Stimulated activated CD8-positive, alpha-beta memory T cell treated with anti-CD3 and anti-CD28 coated beads, Interleukin-2, amount 100 ng/mL, for 48 hours (primary cell): ENCODE measurements at regions not wholly inside any gene's neighbourhood (a gene's known extent, or its start where the extent isn't known, plus 50 kb on each side); places are given as distances from the start of the nearest gene placed in this dataset.

Source experiments
- DNase-seq, 2 donors: peaks; one replicate each; pipeline ENCODE4 v3.0.0-alpha.2; 2020; ENCODE audit warnings: low read depth in 2 of 2

DNA sequence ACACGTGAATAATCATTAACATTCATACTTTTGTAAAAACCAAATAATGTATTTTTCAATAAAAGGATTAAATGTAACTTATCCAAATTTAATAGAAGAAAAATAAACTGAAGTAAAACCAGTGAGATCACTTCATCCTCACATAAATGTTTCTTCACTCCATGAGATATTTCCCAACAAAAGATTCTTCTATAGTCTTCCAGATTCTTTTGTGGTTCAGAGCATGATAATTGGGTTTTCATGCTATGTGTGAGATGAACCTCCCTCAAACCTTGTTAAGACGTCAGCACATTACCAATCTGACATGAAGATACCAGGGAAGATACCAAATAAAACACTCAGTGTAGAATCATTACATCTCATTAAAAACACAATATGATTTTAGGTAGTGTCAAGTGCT lies 62.9 kb upstream of the OXGR1 start:
- DNase-seq, result no peak

DNA sequence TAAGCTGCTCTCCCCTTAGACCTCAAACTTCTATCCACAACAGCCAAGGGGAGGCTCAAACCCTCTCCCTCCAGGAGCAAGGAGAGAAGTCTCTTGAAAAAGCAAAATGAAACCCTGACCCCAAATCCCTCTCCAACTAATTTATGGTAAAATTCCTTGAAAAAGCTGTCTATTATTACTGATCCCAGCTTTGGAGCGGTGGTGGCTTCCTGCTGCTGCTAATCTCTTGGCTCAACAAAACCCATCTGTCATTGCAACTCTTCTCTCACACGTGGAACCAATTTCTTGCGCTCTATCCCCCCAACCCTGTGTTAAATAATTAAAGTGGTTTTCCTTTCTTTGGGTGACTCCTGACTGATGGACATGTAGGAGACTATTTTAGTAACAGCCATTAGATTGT lies 64.1 kb upstream of the OXGR1 start:
- no peak for DNase-seq

DNA sequence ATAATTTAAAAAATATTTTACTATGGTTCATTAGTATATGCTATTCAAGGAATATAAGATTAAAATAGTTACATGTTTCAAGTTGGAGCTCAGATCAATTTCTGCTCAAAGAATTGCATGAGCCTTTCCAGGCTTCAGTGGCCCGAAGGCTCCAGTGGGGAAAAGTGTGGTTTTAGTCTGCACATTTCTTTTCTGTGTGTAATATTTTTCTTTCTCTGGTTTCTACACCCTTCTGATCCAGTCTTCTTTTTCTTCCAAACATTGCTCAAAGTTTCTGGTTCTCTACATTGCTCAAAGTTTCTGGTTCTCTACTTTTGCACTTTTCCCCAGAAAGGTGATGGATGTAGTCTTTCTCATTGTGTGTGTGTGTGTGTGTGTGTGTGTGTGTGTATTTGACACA lies 64.7 kb upstream of the OXGR1 start:
- no peak for DNase-seq

DNA sequence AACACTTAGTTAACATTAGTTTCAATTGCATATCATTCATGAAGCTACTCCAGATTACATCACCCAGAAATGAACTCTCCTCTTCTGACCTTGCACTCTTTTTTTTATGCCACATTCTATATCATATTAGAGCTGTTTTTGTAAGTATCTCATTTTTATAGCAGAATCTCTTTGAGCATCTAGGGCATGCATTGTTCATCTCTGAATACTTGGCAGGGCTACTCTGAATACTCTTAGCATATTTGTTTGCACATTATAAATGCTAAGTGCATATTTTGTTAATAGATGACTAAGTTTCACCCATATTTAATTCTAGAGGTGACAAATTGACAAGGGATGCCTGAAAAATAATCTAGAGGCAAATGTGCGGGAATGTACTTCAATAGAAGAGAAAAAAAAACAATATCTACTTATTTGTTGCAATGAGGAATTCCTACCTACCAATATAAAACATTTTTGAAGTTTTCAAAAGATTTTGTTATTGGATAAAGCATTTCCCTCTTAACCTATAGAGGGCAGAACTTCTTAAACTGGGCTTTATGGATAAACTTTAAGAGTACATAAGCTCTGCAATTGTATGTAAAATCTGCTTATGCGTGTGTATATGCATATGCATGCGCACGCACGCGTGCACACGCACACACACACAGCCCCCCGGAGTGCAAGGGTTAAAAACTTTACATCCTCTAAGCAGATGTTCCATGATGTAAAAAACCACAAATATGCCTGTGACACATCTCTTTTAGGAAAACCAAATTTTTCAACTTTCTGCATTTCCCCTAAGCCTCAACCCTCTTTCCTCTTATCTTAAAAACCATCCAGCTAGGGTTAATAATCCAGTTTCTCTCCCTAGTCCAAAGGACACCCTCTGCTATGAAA lies 73.0 kb upstream of the OXGR1 start:
- no peak for DNase-seq

DNA sequence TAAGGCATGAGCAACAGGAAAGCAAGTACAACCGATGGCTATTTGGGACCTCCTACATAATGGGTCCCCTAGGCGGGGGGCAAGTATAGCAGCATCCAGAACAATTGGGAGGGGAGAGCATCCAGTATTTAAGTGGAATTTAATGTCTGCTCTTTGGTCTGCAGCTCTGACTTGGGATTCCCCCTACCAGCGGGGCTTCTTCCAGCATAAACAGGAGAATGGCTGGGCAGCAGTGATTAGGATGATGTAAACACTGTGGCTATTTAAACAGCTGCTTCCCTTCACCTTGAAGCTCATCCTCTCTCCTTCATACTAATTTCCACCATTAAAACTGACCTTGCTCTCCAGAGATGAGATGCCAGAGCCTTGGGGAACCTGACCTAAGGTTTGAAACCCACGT lies 73.9 kb upstream of the OXGR1 start:
- DNase-seq, result no peak

DNA sequence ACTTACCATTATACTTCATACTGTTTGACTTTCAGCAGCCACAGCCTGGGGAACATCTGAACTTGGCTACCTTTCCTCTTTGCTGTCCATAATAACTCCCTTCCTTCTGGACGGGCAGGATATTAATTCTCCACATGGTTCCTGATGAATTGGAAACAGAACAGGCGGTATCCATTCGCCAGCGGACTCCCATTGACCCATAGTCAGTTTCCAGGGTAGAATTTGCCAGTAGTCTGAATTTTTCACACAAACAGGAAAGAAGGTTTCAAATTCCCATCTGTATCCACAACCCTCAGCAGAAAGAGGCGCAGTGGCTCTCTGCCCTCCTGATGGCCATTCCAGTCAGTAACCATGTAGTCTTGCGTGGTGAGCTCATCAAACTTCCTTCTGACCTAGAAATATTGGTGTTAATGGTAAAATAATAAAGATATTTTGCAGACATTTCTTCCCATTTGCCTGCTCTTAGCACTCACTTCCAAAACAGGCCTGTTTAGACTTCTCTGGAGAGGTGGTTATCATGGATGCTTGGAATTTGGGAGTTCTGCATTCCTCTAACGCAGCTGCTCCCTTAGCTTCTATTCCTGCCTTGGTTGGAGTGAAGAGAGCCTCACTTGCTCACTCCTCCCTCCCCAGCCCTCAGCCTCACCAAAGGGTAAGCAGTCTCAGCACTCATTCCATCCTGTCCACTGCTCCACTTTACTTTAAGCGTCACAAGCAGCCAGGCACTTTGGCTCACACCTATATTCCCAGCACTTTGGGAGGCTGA lies 75.0 kb upstream of the OXGR1 start:
- DNase-seq, result no peak

DNA sequence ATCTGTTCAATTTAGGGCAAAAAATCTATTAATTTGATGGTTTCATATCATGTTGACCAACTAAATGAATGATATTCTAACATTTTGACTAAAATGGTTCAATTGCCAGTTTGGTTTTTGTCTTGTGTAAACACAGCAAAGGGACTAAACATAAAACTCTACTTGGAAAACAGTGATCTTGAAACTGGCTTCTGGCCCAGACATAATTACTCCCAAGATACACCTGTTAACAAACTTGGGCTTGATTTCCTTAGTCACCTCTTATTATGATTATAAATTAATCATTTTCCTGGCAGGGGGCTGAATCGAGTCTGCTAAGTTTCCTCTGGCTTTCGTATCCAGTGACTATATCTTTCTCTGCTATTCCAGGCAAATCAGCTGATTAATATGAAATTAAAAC lies 78.0 kb upstream of the OXGR1 start:
- no peak for DNase-seq

DNA sequence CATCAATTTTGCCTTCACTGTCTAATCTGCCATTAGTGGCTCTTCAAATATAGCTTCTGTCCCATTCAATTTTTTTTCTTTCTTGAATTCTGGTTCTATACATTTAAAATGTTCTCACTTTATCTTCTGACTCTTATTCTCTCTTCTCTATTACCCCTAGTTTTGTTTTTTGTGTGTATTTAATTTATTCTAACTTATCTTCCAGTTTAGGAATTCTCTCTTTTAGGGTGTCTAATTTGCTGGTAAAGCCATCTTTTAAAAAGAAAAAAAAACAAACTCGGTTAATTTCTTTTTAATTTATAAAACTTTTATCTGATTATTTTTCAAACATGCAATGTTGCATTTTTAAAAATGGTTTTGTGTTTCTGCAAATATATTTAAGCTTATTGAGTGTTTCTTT lies 80.3 kb upstream of the OXGR1 start:
- no peak for DNase-seq

DNA sequence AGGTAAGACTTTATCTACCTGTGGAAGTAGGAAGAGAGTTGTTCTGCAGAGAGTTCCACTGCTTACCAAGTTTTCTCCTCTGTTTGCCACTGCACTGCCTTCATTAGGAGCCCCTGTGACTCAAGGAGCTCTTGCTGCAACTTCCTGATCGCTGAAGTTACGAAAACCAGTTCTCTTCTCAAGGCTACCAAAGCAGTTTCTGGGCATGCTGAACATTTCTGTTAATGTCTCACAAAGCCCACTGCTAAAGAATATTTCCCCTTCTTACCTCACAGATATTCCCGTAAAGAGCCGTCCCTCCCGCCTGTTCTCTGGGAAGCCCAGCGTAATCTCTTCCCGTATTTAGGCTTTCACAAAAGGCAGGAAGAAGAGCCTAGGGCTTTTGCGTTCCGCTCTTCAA lies 82.6 kb upstream of the OXGR1 start:
- DNase-seq, result no peak

DNA sequence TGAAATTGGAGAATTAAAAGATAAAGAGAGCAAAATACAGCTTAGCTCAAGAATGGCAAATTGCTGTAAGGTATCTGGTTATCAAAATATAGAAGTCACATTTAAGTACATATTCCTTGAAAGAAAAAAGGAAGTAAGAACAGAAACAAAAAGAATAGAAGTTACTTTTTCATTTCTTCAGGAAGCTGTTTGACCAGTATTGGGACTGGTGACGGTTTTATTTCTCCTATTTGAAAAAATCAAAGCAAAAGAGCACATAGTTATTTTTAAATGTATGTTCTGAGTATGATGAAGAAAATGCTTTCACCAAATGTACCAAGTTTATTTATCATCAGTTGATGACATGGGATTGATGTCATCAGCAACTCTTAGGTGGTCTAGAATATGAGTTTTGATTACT lies 83.1 kb upstream of the OXGR1 start:
- DNase-seq, result no peak

DNA sequence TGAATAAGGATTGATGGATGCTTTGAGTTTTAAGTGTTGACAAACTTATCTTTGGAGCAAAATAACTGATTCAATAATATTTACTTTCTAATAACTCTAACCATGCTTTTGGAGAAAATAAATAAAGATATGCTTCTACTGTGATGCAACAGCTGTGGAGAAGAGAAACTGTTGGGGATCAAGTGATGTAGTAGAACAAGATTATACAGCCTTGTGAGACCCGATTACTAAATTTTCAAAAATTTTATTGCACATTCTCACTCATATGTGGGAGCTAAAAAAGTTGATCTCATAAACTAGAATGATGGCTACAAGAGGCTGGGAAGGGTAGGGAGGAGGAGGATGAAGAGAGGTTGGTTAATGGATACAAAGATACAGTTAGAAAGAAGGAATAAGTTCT lies 85.5 kb upstream of the OXGR1 start:
- no peak for DNase-seq

DNA sequence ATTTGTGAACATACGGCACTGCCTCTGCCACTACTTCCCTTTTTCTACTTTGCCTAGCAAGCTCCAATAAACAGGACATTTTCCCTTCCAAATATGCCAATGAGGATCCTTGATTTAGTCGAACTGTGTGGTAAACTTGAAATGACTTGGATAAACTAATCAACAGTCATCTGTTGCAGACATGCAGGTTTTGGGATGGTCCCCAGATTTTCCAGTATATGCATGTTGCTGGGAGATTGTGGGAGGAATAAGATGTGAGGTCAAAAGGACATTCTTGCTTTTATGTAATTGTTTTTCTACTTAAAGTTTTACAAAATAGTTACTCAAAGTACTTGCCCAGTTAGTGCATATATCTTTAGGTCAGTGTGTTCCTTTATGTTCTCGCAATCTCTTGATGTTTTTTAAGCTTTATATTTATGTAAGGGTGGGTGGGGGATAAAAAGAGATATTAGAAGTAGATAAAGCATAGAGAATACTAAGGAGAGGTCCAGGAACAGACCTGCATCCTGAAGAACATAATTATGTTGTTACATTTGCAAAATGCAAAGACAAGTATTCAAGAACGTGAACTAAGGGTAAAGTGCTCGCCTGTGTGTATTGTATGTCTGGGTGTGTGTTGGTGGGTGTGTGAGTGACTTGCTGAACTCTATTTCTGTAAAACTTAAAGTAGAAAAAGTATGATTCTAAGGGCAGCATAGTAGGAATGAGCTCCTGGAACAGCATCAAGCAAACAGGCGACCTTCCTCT lies 88.4 kb upstream of the OXGR1 start:
- no peak for DNase-seq

DNA sequence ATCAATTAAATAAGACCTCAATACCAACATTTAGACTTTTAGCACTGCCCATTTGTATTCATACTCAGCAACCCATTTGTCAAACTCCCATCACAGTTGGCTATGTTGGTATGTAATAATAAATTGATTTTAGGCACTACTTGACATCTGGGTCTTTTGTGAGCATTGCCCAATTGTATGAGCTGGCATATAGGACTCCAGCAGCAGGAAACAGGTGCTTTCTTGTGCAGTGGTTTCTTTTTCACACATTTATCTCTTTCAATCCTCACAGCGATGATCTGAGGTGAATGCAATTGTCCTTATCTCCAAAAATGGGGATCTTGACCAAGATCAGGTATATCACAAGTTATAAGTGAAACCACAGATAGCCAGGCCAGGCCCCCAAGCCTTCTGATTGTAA lies 96.9 kb upstream of the OXGR1 start:
- DNase-seq, result no peak

DNA sequence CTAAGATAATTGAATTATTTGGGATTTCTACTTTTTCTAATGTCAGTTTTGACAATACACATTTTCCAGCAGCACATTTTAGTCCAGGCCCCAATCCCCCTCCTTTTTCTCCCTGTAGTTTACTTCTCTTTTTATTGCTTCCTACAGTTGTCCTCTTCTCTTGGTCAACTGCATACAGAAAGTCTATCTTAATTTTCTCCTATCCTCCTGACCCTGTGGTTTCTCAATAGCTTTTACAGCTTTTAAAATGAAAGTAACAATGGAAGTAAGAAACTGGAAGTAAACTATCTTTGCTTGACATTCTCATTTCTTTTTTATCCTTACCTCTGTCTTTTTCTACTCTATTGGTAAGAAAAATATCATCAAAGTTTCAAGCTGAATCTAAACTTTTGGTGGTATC lies 106.5 kb upstream of the OXGR1 start:
- DNase-seq, result no peak

DNA sequence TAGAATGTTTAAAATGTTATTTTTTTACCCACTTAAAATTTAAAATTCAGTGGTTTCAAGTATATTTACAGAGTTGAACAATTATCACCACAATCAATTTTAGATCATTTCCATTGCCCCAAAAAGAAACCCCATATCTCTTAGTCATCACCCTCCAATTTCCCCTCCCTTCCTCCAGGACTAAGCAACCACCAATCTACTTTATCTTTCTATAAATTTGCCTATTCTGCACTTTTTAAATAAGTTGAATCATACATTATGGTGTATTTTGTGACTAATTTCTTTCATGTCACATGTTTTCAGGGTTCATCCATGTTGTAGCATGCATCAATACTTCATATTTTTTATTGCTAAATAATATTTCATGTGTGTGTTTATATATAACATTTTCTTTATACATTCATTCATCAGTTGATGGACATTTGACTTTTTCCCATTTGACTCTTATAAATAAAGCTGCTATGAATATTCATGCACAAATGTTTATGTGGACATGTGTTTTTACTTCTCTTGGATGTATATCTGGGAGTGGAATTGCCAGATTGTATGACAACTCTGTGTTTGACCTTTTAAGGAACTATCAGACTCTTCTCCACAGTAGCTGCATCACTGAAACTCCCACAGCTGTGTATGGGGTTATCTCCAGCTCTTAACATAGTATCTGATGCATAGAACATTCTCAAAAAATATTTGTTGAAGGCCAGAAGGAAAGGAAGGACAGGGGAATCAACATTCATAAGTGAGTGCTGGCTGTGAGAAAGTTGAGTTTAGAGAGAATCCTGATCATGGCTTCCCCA lies 107.8 kb upstream of the OXGR1 start:
- no peak for DNase-seq

DNA sequence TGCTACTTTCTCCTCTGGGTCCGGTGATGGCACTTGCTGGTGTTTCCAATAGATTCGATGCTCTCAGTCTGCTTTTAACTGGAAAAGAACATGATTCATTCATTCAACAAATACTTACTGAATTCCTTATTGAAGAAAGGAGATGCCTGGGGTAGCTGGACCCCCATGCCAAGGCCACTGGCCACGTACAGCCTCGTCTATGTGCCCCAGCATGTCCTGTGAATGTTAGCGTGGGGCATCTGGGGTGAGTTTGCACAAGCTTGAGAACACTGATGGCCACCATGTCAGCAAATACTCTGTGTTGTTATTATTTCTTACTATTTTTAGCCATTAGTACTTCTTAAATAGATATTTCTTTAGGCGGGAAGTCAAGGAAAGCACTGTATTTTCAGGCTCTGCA lies 112.0 kb upstream of the OXGR1 start:
- DNase-seq, result no peak

DNA sequence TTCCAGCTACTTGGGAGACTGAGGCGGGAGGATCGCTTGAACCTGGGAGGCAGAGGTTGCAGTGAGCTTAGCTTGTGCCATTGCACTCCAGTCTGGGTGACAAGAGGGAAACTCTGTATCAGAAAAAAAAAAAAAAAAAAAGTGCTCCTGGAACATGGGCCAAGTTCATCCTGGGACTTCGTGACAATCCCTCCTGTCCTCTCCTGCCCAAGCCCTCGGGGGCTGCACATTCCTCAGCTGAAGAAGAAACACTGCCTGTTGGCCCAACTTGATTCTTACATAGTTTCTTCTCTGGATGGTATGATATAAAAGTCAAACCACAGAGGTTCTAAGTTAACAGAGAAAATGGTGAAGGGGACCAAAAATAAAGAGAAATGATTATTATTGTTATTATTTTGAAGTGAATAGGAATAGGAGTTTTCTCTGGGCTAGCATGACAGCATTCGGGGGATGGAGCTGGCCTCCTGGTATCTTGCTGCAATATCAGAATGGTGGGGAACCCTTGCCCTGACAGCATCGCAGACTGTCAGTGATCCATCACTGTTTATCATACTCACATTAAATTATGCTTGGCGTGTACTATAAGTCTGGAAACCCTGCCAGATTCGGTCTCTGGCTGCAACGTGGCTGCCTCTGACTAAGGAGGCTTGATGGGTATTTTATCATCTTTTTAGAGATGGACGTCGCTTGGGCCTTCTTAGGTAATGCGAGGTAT lies 113.7 kb upstream of the OXGR1 start:
- no peak for DNase-seq

DNA sequence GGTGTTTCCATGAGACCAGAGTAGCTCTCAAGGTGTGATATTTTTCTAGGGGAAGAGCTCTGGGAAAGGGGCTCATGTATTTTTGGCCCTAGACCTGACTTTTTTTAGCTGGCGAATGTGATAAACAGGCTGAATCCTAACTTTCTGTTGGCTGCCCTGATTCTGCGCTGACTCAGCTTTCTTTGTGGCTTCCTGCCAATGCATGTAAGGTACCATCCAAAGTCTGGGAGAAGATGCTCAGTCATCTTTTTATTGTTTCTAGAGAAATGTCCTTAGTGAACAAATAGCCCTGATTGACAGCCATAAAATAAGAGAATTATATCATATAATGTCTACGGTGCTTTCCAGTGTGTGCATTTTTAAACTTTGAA lies 113.6 kb upstream of the MBNL2 start:
- no peak for DNase-seq

DNA sequence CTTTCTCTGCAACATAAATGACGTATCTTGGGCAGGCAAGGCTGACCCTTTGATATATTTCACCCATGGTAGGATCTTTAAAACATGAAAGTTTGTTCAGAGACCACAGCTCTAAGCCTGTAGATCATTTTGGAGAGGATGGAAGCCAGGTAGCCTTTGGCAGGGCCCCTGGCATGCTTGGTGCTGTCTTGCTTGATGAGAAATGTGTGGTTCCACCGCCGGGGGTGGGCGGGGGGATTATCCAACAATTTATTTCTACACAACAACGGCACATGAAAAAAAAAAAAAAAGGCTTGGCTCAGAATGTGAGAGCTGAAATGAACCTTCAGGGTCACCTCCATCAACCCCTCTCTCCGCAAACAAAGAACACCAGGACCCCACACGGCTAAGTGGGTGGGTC lies 112.9 kb upstream of the MBNL2 start:
- DNase-seq, result no peak

DNA sequence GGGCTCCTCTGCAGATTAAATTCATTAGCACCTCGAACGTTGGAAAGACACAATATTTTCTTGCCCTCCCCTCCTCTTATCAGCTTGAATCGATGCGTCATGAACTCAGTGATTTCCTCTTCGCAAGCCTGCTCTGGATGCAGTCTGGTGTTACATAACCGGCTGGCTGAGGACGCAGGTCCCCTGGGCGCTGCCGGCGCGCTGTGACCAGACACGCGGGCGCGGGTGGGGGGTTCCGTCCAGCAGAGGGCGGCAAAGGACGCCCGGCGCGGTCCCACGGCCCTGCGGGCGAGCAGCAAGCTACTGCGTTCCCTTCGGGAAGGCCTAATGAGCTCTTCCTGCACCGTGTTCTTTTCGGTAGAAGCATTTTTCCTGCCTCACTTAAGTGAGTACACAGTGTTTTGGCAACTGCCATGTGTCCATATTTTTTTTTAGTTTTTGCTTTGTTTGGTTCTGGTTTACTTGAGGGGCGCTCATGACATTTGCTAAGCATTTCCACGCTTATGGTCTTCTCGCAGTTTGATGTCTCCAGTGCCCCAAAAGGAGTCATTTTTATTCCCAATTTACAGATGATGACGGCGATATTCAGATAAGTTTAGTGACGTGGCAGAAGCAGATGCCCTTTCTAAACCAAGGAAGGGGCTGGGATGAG lies 112.2 kb upstream of the MBNL2 start:
- peak; percentile 69 to 71 for DNase-seq

DNA sequence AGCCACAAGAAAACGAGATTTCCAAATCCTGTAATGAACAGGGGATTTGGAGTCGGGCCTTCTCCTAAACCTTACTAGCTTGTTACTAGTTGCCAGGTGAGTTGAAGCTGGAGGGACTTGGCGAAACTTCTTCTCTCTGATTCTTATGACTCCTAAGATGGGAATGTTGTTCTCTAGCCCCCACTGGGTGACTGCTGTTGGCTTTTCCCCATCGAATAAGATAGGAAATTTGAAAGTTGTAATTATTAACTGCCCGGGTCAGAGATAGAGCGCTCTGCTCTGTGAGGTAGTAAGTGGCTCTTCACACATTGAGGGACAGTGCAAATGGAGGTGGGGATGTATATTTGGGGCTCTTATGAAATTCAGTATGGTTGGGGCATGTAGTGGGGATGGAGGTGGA lies 111.2 kb upstream of the MBNL2 start:
- no peak for DNase-seq
